RWPE1 (cell line): ENCODE measurements at regions not wholly inside any gene's neighbourhood (a gene's known extent, or its start where the extent isn't known, plus 50 kb on each side); places are given as distances from the start of the nearest gene placed in this dataset.

Experiments used
- CTCF ChIA-PET: fragments of 350-600 bp; sonication (Branson Sonifier 250); formaldehyde crosslinking; extraction: SDS; loops from one replicate; lab custom pipeline; 2021; lab: Yijun Ruan, JAX
- POLR2A ChIA-PET: fragments of 400-600 bp; formaldehyde crosslinking; extraction: SDS; loops from one replicate; lab custom pipeline; 2020; ENCODE audit warnings: antibody characterized with exemption; ENCODE audit not compliant: low non-redundant PET; lab: Yijun Ruan, JAX
- DNase-seq: peaks from one replicate; pipeline ENCODE4 v3.0.0; 2012; ENCODE audit warnings: low spot score
- H3K27ac ChIP-seq: fragments of 450-650 bp; 2 replicates; pipeline ENCODE4 v1.5.1; 2017
- CTCF ChIP-seq: fragments of 450-650 bp; conservative IDR thresholded peaks from 2 replicates; pipeline ENCODE4 v1.5.1; 2017; ENCODE audit warnings: low read depth, mild to moderate bottlenecking

- POLR2A ChIA-PET, result no interaction called here
- CTCF ChIA-PET, result no interaction called here
- TF ChIP-seq CTCF, result no peak
Measured at GRCh38 chr2:16476866-16477265, 188.8 kb downstream of the CYRIA start.

GRCh38 chr2:16475986-16476567 lies 189.6 kb downstream of the CYRIA start:
- no peak overlapping the region for H3K27ac ChIP-seq
- no peak for DNase-seq
- no peak for TF ChIP-seq CTCF
- ChIA-PET POLR2A (no interaction called here), CTCF (no interaction called here)

More at GRCh38 chr2:16476866-16477265, 188.8 kb downstream of the CYRIA start:
- H3K27ac ChIP-seq, result no peak overlapping the region
- no peak for DNase-seq

GRCh38 chr2:16475586-16475985 lies 190.0 kb downstream of the CYRIA start:
- ChIA-PET POLR2A (no interaction called here), CTCF (no interaction called here)
- H3K27ac ChIP-seq, result no peak overlapping the region
- TF ChIP-seq CTCF, result no peak
- DNase-seq, result peak; percentile 26

- no peak overlapping the region for H3K27ac ChIP-seq
- no peak for TF ChIP-seq CTCF
- no peak for DNase-seq
- ChIA-PET CTCF (no interaction called here), POLR2A (no interaction called here)
Measured at GRCh38 chr2:16473575-16473974, 192.1 kb downstream of the CYRIA start.

GRCh38 chr2:16470936-16471490 lies 194.6 kb downstream of the CYRIA start:
- no peak for DNase-seq
- TF ChIP-seq CTCF, result no peak
- ChIA-PET POLR2A (no interaction called here), CTCF (no interaction called here)
- H3K27ac ChIP-seq, result no peak overlapping the region

GRCh38 chr2:16466821-16467151 lies 198.8 kb downstream of the CYRIA start:
- DNase-seq, result no peak
- POLR2A ChIA-PET, result no interaction called here
- CTCF ChIA-PET, result no interaction called here
- H3K27ac ChIP-seq, result no peak overlapping the region
- no peak for TF ChIP-seq CTCF
